ENCODE measurements at regions not wholly inside any gene's neighbourhood (a gene's known extent, or its start where the extent isn't known, plus 50 kb on each side); places are given as distances from the start of the nearest gene placed in this dataset.

DNA sequence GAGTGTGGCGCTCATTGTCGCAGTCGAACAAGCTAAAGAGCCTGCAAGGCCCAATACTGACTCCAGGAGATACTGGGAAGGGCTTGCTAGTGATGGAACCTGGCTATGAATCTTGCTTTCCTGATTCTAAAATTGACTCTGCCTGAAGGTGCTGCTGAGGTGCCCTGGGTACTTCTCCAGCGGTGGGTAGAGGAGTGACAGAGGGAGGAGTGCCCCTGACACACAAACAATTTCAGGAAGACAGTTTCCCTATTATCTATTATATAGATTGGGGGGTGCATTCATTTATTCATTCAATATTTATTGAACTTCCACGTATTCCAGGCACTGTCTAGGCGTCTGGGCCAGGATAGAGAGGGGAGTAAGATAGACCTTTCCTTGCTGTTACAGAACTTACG, 339.2 kb upstream of the GATB start:
- TF ChIP-seq, protein P1, sequence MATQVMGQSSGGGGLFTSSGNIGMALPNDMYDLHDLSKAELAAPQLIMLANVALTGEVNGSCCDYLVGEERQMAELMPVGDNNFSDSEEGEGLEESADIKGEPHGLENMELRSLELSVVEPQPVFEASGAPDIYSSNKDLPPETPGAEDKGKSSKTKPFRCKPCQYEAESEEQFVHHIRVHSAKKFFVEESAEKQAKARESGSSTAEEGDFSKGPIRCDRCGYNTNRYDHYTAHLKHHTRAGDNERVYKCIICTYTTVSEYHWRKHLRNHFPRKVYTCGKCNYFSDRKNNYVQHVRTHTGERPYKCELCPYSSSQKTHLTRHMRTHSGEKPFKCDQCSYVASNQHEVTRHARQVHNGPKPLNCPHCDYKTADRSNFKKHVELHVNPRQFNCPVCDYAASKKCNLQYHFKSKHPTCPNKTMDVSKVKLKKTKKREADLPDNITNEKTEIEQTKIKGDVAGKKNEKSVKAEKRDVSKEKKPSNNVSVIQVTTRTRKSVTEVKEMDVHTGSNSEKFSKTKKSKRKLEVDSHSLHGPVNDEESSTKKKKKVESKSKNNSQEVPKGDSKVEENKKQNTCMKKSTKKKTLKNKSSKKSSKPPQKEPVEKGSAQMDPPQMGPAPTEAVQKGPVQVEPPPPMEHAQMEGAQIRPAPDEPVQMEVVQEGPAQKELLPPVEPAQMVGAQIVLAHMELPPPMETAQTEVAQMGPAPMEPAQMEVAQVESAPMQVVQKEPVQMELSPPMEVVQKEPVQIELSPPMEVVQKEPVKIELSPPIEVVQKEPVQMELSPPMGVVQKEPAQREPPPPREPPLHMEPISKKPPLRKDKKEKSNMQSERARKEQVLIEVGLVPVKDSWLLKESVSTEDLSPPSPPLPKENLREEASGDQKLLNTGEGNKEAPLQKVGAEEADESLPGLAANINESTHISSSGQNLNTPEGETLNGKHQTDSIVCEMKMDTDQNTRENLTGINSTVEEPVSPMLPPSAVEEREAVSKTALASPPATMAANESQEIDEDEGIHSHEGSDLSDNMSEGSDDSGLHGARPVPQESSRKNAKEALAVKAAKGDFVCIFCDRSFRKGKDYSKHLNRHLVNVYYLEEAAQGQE (IDR thresholded peaks at IDR 0.05; ENCODE audit: insufficient read depth in 1 of 2, low read depth in 2 of 2, low read length in 2 of 2): no peak
- no peak for TF ChIP-seq SIN3A (IDR thresholded peaks at IDR 0.05; ENCODE audit: borderline replicate concordance, insufficient read depth, low read length)
- no peak for TF ChIP-seq TAF1 (IDR thresholded peaks at IDR 0.05; ENCODE audit: borderline replicate concordance, insufficient read depth, low read length)
- no peak for TF ChIP-seq FOXP2 (optimal IDR thresholded peaks at IDR 0.05; ENCODE audit: borderline replicate concordance, extremely low read depth, extremely low read length, insufficient read depth)
- no peak for TF ChIP-seq POLR2AphosphoS5 (IDR thresholded peaks at IDR 0.05; ENCODE audit: low read depth, low read length)

DNA sequence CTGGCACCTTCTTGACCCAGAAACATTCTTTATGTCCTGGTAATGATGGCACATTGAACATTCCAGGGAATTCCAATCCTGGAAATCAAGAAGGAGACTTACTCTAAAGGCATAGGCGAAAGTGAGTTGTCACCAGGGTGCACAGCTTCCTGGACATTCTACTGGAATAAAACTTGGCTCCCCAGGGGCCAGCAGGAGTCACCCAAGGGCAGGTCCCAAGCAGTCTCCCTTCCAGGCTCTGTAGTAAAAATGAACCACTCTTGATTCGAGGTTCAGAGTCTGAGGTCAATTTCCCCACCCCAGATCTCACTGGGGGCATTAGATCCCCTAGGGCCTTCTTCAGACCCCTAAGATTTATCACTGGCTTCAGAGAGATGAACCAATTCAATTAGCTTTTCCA, 338.7 kb upstream of the GATB start:
- no peak for TF ChIP-seq SIN3A (IDR thresholded peaks at IDR 0.05; ENCODE audit: borderline replicate concordance, insufficient read depth, low read length)
- TF ChIP-seq FOXP2 (optimal IDR thresholded peaks at IDR 0.05; ENCODE audit: borderline replicate concordance, extremely low read depth, extremely low read length, insufficient read depth): no peak

DNA sequence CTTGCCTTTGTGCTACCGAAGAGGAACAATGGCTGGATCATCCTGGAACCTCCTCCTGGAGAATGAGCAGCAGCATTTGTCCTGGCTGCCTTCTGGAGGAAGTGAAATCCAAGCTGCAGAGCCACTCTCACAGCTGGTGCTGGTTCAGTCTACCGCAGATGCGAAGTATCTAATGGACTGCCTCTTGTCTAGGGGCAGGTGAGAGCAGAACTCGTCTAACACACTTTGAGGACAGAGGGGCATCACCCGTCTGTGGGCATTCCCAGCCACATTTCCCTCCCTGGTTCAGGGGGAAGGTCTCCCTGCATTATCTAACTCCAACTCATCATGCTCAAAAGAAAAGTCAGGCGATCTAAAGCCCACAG, 338.2 kb upstream of the GATB start:
- TF ChIP-seq TAF1 (IDR thresholded peaks at IDR 0.05; ENCODE audit: borderline replicate concordance, insufficient read depth, low read length) (no peak), SIN3A (IDR thresholded peaks at IDR 0.05; ENCODE audit: borderline replicate concordance, insufficient read depth, low read length) (no peak), POLR2AphosphoS5 (IDR thresholded peaks at IDR 0.05; ENCODE audit: low read depth, low read length) (no peak), FOXP2 (optimal IDR thresholded peaks at IDR 0.05; ENCODE audit: borderline replicate concordance, extremely low read depth, extremely low read length, insufficient read depth) (no peak)
- TF ChIP-seq, protein P1 (IDR thresholded peaks at IDR 0.05; ENCODE audit: insufficient read depth in 1 of 2, low read depth in 2 of 2, low read length in 2 of 2): no peak

DNA sequence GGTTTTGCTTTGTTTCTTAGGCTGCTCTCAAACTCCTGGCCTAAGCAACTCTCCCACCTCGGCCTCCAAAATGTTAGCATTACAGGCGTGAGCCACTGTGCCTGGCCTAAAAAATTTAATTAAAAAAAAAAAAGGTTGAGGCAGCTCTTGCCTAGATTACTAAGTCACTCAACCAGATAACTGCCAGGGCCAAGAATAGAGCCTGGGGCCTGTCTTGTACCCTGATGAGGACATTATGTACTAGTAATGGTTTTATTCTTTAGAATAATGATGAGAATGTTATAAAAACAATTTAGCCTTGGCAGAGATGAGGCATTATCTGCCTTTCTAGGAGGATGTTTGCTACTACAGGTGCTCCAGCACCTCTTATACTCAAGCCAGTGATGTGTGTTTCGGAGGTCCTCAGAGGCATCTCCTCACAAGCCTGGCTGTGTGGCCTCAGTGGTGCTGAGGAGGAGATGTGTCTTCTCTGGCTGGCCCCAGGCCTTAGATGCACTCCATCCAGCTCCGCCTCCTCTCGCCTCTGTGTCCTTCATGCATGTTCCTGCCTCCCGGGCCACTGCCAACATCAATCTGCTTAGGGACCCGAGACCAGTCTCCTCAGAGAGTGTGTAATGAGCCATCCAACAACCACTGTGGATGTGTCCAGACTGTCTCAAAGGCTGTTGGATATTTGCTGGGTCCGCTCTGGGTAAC, 337.7 kb upstream of the GATB start:
- TF ChIP-seq FOXP2 (optimal IDR thresholded peaks at IDR 0.05; ENCODE audit: borderline replicate concordance, extremely low read depth, extremely low read length, insufficient read depth): no peak
- TF ChIP-seq POLR2AphosphoS5 (IDR thresholded peaks at IDR 0.05; ENCODE audit: low read depth, low read length): no peak

DNA sequence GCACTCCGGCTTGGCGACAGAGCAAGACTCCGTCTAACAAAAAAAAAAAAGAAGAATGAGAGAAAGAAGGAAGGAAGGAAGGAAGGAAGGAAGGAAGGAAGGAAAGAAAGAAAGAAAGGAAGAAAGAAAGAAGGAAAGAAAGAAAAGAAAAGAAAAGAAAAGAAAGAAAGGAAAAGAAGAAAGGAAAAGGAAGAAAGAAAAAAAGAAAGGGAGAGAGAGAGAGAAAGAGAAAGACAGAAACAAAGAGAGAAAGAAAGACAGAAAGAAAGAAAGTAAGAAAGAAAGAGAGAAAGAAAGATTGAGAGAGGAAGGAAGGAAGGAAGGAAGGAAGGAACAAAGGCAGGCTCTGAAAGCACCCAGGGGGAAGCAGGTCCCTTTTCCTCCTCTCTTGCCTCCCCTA, 336.6 kb upstream of the GATB start:
- TF ChIP-seq TAF1 (IDR thresholded peaks at IDR 0.05; ENCODE audit: borderline replicate concordance, insufficient read depth, low read length) (no peak), SIN3A (IDR thresholded peaks at IDR 0.05; ENCODE audit: borderline replicate concordance, insufficient read depth, low read length) (no peak), FOXP2 (optimal IDR thresholded peaks at IDR 0.05; ENCODE audit: borderline replicate concordance, extremely low read depth, extremely low read length, insufficient read depth) (no peak), POLR2AphosphoS5 (IDR thresholded peaks at IDR 0.05; ENCODE audit: low read depth, low read length) (no peak)
- TF ChIP-seq, protein P1 (IDR thresholded peaks at IDR 0.05; ENCODE audit: insufficient read depth in 1 of 2, low read depth in 2 of 2, low read length in 2 of 2): no peak

DNA sequence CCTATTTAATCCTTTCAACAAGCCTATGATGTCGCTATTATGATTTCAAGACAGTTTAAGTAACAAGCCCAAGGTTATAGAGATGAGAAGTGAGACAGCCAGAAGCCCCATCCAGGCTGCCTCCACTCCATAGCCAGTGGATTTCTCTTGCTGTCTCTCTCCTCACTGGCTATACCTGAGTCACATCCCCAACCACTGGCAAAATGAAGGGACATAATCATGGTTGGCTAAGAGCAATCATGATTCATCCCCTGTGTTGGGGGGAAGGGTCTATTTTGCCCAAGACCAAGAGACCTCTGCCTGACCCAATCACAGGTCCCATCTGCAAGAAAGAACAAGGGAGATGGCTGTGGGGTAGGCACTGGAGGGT, 334.9 kb upstream of the GATB start:
- TF ChIP-seq TAF1 (IDR thresholded peaks at IDR 0.05; ENCODE audit: borderline replicate concordance, insufficient read depth, low read length) (no peak), SIN3A (IDR thresholded peaks at IDR 0.05; ENCODE audit: borderline replicate concordance, insufficient read depth, low read length) (no peak), FOXP2 (optimal IDR thresholded peaks at IDR 0.05; ENCODE audit: borderline replicate concordance, extremely low read depth, extremely low read length, insufficient read depth) (no peak), POLR2AphosphoS5 (IDR thresholded peaks at IDR 0.05; ENCODE audit: low read depth, low read length) (no peak)
- TF ChIP-seq, protein P1 (IDR thresholded peaks at IDR 0.05; ENCODE audit: insufficient read depth in 1 of 2, low read depth in 2 of 2, low read length in 2 of 2): no peak

Measured in PFSK-1 (cell line).